ENCODE measurements at regions not wholly inside any gene's neighbourhood (a gene's known extent, or its start where the extent isn't known, plus 50 kb on each side); places are given as distances from the start of the nearest gene placed in this dataset.

DNA sequence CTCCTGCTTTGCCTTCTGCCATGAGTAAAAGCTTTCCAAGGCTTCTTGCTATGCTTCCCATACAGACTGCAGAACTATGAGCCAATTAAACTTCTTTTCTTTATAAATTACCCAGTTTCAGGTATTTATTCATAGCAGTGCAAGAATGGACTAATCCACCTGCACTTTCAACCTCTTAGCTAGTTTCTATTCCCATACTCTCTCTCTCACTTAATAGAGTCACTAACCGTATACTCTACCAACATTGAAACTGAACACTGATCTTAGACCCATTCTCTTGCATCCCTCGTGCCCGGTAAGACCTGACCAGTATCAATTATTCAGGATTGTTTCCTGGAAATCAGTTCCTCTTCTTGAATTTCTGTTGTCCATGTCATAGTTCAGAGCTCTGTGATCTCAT lies 92.7 kb upstream of the TMC3 start:
- no peak for DNase-seq (ENCODE audit: extremely low spot score)
- POLR2A ChIA-PET: no interaction called here
- CTCF ChIA-PET: interaction anchor here (1.8 kb wide), 1 partner anchor 15 kb away, joined by 5 read pairs; no protein-coding TSS in a partner anchor
- TF ChIP-seq CTCF (IDR thresholded peaks at IDR 0.05; ENCODE audit: control extremely low read depth, extremely low read depth, low read depth, missing control alignments): no peak

- CTCF ChIA-PET: no interaction called here
These were observed 80.0 kb upstream of the TMC3 start for GRCh38 chr15:81454024-81454423.

DNA sequence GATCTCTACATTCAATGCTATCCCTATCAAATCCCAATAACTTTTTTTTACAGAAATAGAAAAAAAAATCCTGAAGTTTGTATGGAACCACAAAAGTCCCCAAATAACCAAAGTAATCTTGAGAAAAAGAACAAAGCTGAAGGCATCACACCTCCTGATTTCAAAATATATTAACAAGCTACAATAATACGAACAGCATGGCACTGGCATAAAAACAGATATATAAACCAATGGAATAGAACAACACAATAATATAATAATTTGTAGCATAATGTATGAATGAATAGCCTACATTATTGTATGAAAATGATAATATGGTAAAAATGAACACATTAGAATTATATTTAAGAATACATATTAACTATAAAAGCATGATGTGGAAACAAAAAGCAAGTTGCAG lies 76.7 kb upstream of the TMC3 start:
- TF ChIP-seq CTCF (IDR thresholded peaks at IDR 0.05; ENCODE audit: control extremely low read depth, extremely low read depth, low read depth, missing control alignments): no peak
- ChIA-PET CTCF (no interaction called here), POLR2A (no interaction called here)
- no peak for DNase-seq (ENCODE audit: extremely low spot score)

More at GRCh38 chr15:81454024-81454423, 80.0 kb upstream of the TMC3 start:
- no peak for TF ChIP-seq CTCF (IDR thresholded peaks at IDR 0.05; ENCODE audit: control extremely low read depth, extremely low read depth, low read depth, missing control alignments)
- no peak for DNase-seq (ENCODE audit: extremely low spot score)
- POLR2A ChIA-PET: no interaction called here

DNA sequence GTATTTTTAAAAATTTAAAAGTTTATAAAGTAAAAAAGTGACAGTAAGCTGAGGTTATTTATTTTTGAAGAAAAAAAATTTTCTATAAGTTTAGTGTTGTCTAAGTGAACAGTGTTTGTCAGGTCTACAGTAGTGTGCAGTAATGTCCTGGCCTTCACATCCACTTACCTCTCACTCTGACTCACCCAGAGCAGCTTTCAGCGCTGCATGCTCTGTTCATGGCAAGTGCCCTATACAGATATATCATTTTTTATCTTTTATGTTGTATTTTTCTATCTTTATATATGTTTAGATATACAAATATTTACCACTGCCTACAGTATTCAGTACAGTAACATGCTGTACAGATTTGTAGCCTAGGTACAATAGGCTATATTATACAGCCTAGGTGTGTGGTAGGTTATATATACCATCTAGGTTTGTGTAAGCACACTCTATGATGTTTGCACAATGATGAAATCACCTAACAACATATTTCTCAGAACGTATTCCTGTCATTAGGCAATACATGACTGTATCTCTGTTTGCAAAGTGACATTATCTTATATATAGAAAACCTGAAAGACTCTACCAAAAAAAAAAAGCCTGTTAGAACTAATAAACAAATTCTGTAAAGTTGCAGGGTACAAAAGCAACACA lies 75.9 kb upstream of the TMC3 start:
- DNase-seq (ENCODE audit: extremely low spot score): no peak
- POLR2A ChIA-PET: no interaction called here
- no peak for TF ChIP-seq CTCF (IDR thresholded peaks at IDR 0.05; ENCODE audit: control extremely low read depth, extremely low read depth, low read depth, missing control alignments)
- CTCF ChIA-PET: no interaction called here

DNA sequence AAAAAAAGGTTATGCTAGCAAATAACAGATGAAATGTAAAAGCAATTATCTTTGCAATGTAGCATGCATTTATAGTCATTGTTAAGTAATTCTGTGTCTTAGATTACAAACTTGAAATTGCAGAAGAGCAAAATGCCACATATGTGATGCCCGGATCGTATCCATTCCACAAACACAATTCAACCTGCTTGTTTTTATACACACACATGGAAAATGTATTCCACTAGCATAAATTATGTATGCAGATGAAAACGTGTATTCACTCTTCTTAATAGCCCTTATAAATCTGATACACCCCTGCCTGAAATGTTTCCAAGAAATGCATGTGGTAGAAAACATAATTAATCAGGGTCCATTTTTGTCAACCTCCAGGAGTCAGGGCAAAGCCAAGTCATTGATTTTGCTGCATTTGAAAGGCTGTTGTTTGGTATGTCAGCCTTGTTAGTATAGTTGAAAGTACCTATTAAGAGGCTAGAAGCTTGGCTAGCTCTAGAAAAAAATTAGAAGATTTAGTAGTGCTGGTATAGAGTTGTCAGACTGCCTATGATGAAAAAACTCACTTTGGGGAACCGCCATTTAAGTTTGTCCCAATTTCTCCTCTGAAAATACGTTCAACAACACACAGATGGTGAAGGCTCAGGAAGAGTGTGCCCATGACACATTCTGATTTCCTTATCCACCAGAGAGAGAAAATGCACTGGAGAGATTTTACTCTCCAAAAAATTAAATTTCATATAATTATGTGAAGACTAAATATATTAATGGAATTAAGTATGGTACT lies 69.2 kb upstream of the TMC3 start:
- ChIA-PET CTCF (no interaction called here), POLR2A (no interaction called here)
- no peak for TF ChIP-seq CTCF (IDR thresholded peaks at IDR 0.05; ENCODE audit: control extremely low read depth, extremely low read depth, low read depth, missing control alignments)
- DNase-seq (ENCODE audit: extremely low spot score): no peak

DNA sequence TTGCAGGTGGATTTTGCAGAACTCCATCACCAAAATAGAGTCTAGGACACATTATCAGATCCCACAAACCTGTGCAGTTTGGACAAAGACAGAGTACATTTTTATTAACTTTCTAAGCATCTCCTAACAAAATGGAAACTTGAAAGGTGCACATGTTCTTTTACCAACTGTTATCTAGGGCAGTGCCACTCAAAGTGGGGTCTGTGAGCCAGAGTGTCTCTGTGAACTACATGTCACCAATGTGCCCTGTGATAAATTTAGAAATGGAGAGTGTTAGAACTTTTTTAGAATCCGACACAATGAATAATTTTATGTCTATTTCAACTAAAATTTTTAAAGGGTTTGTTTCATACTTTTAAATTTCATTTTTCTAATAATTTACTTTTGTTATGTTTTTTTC lies 68.4 kb upstream of the TMC3 start:
- ChIA-PET POLR2A (no interaction called here), CTCF (no interaction called here)
- DNase-seq (ENCODE audit: extremely low spot score): no peak

More for the DNA sequence above, 68.4 kb upstream of the TMC3 start:
- no peak for TF ChIP-seq CTCF (IDR thresholded peaks at IDR 0.05; ENCODE audit: control extremely low read depth, extremely low read depth, low read depth, missing control alignments)

All from GM10248 (cell line).